Endodermal cell (in vitro differentiated cells): ENCODE measurements at regions not wholly inside any gene's neighbourhood (a gene's known extent, or its start where the extent isn't known, plus 50 kb on each side); places are given as distances from the start of the nearest gene placed in this dataset.

Experiments used
- DNase-seq: peaks from one replicate; pipeline ENCODE4 v3.0.0-alpha.2; 2017
- H3K27ac ChIP-seq: 2 replicates; pipeline ENCODE4 v1.5.1; 2013; ENCODE audit warnings: mild to moderate bottlenecking, low read depth, low read length, moderate library complexity
- H3K27me3 ChIP-seq: 2 replicates; pipeline ENCODE4 v1.6.1; 2013; ENCODE audit warnings: mild to moderate bottlenecking, low read length, moderate library complexity; ENCODE audit not compliant: insufficient read depth, control insufficient read depth, poor library complexity, severe bottlenecking
- H3K36me3 ChIP-seq: 2 replicates; pipeline ENCODE4 v1.7.0; 2013; ENCODE audit warnings: mild to moderate bottlenecking, low read length, moderate library complexity; ENCODE audit not compliant: control insufficient read depth, insufficient read depth
- H3K4me1 ChIP-seq: one replicate; pipeline ENCODE4 v1.7.0; 2013; ENCODE audit warnings: low read length; ENCODE audit not compliant: control insufficient read depth, insufficient read depth
- H3K4me3 ChIP-seq: 2 replicates; pipeline ENCODE4 v1.5.1; 2013; ENCODE audit warnings: mild to moderate bottlenecking, low read length, moderate library complexity
- H3K9ac ChIP-seq: 2 replicates; pipeline ENCODE4 v1.6.1; 2013; ENCODE audit warnings: mild to moderate bottlenecking, low read length, moderate library complexity; ENCODE audit not compliant: poor library complexity, severe bottlenecking; ENCODE audit errors: extremely low read depth
- H3K9me3 ChIP-seq: 2 replicates; pipeline ENCODE4 v1.6.1; 2013; ENCODE audit warnings: mild to moderate bottlenecking, low read length, moderate library complexity; ENCODE audit not compliant: control insufficient read depth
- H3K27ac Mint-ChIP-seq: 2 replicates; pipeline ENCODE4 v1.8.0; 2020; ENCODE audit warnings: mixed read lengths
- H3K27me3 Mint-ChIP-seq: 2 replicates; pipeline ENCODE4 v1.8.0; 2021; ENCODE audit warnings: mild to moderate bottlenecking, mixed read lengths; ENCODE audit not compliant: insufficient read depth
- H3K36me3 Mint-ChIP-seq: 2 replicates; pipeline ENCODE4 v1.8.0; 2020; ENCODE audit warnings: low read depth, mixed read lengths
- H3K4me1 Mint-ChIP-seq: 2 replicates; pipeline ENCODE4 v1.8.0; 2020; ENCODE audit warnings: mixed read lengths
- H3K4me3 Mint-ChIP-seq: 2 replicates; pipeline ENCODE4 v1.8.0; 2020; ENCODE audit warnings: mild to moderate bottlenecking, moderate library complexity, mixed read lengths
- H3K9me3 Mint-ChIP-seq: 2 replicates; pipeline ENCODE4 v1.8.0; 2020; ENCODE audit warnings: mild to moderate bottlenecking, mixed read lengths
- WGBS, 2 experiments: methylation state at CpG; one replicate each; pipeline versions ENCODE4 v1.1.5 to v1.1.7; 2013; ENCODE audit warnings: missing lambda C conversion rate in 2 of 2, mixed read lengths in 1 of 2; ENCODE audit not compliant: insufficient coverage in 1 of 2, insufficient read length in 1 of 2; 5-methylcytosine and 5-hydroxymethylcytosine counted together
- TF ChIP-seq, protein P1 (sequence below): fragments of 200-600 bp; sonication (generic); conservative IDR thresholded peaks from 2 replicates; pipeline ENCODE4 v1.5.0; 2021; ENCODE audit warnings: antibody characterized with exemption, mild to moderate bottlenecking

DNA sequence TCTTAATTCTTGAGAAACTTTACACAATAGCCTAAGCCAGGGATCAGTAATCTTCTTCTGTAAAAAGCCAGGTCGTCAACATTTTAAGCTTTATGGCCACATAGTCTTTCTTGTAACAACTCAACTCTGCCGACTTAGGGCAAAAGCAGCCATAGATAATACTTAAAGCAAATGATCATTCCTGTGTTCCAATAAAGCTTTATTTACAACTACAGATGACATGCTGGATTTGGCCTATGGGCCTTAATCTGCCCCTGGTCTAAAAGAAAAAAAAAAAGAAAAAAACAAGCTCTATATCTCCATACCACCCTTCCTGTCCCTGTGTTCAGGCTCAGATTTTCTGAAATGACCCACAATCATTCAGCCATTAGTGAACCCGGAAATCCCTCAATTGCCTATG is 220.3 kb downstream of the ENC1 start:
- H3K4me1 ChIP-seq = peaks cover 5% of the 10 kb centered on the region
- Mint-ChIP-seq H3K4me3 (no peak overlapping the region), H3K4me1 (peaks cover 18% of the 10 kb centered on the region), H3K9me3 (no peaks in the 10 kb centered on the region), H3K27me3 (peaks cover 2% of the 10 kb centered on the region), H3K36me3 (no peaks in the 10 kb centered on the region), H3K27ac (no peak overlapping the region)
- WGBS, 2 experiments = 25 to 74% methylated on average over 1 to 3 of the region's 3 CpGs
- H3K9me3 ChIP-seq = no peaks in the 10 kb centered on the region
- TF ChIP-seq, protein P1, sequence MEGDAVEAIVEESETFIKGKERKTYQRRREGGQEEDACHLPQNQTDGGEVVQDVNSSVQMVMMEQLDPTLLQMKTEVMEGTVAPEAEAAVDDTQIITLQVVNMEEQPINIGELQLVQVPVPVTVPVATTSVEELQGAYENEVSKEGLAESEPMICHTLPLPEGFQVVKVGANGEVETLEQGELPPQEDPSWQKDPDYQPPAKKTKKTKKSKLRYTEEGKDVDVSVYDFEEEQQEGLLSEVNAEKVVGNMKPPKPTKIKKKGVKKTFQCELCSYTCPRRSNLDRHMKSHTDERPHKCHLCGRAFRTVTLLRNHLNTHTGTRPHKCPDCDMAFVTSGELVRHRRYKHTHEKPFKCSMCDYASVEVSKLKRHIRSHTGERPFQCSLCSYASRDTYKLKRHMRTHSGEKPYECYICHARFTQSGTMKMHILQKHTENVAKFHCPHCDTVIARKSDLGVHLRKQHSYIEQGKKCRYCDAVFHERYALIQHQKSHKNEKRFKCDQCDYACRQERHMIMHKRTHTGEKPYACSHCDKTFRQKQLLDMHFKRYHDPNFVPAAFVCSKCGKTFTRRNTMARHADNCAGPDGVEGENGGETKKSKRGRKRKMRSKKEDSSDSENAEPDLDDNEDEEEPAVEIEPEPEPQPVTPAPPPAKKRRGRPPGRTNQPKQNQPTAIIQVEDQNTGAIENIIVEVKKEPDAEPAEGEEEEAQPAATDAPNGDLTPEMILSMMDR = no peak
- DNase-seq = no peak
- H3K36me3 ChIP-seq = no peaks in the 10 kb centered on the region
- H3K9ac ChIP-seq = no peak overlapping the region
- H3K27ac ChIP-seq = no peak overlapping the region
- no peaks in the 10 kb centered on the region for H3K27me3 ChIP-seq
- H3K4me3 ChIP-seq = no peak overlapping the region

DNA sequence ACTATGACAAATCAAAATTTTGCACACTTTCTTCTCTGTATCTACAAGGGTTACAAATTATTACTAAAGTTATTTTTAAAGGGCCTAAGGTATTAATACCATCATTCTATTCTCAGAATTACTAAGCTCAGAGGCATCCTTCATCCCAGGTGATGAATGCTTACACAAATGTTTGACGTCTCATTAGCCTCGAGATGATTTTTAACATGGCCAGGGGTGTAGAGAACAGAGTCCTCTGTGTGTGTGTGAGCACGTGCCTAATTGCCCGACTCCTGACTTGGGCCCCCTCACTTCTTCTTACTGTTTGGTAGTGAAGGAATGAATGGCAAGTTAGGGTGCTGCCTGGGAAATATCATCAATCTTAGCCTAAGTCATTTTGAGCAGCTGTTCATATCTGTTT is 221.1 kb downstream of the ENC1 start:
- no peaks in the 10 kb centered on the region for H3K27me3 ChIP-seq
- H3K9me3 ChIP-seq = no peaks in the 10 kb centered on the region
- no peak for DNase-seq
- no peak overlapping the region for H3K4me3 ChIP-seq
- no peak overlapping the region for H3K4me3 Mint-ChIP-seq
- H3K27ac Mint-ChIP-seq = no peak overlapping the region
- H3K4me1 ChIP-seq = peaks cover 5% of the 10 kb centered on the region
- no peaks in the 10 kb centered on the region for H3K36me3 Mint-ChIP-seq
- H3K9me3 Mint-ChIP-seq = no peaks in the 10 kb centered on the region
- H3K4me1 Mint-ChIP-seq = peaks cover 18% of the 10 kb centered on the region
- WGBS, 2 experiments = 79 to 81% methylated on average over 2 to 4 of the region's 4 CpGs
- no peak overlapping the region for H3K9ac ChIP-seq
- TF ChIP-seq, protein P1 = no peak
- H3K27ac ChIP-seq = no peak overlapping the region
- H3K36me3 ChIP-seq = no peaks in the 10 kb centered on the region
- peaks cover 2% of the 10 kb centered on the region for H3K27me3 Mint-ChIP-seq

DNA sequence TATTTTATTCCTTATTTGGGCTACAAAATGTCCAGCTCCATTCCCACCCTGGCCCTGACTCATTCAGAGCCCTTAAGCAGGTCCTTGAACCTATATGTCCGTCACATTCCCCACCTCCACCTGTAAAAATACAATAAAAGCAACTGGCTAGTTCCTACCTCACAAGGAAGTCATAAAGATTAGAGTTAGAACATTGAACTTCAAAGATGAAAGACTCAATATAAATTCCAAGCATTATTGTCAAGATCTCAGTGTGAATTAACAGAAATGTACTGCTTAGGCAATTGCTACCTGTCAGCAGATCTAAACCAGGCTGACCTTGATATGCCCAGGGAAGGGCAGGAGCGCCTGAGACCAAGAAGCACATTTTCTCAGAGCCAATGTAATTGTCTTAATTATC is 221.8 kb downstream of the ENC1 start:
- Histone ChIP-seq H3K36me3 (no peaks in the 10 kb centered on the region), H3K4me3 (no peak overlapping the region), H3K27ac (no peak overlapping the region), H3K4me1 (peaks cover 5% of the 10 kb centered on the region), H3K9ac (no peak overlapping the region), H3K9me3 (no peaks in the 10 kb centered on the region), H3K27me3 (no peaks in the 10 kb centered on the region)
- 98% methylated on average over 2 of the region's 2 CpGs; no CpG with 5 or more reads in 1 of the 2 experiments for WGBS, 2 experiments
- peaks cover 2% of the 10 kb centered on the region for H3K27me3 Mint-ChIP-seq
- DNase-seq = no peak
- H3K9me3 Mint-ChIP-seq = no peaks in the 10 kb centered on the region
- no peak overlapping the region for H3K4me3 Mint-ChIP-seq
- no peaks in the 10 kb centered on the region for H3K36me3 Mint-ChIP-seq
- H3K27ac Mint-ChIP-seq = no peak overlapping the region
- TF ChIP-seq, protein P1 = no peak
- H3K4me1 Mint-ChIP-seq = peaks cover 21% of the 10 kb centered on the region
